GM23338 (cell line): ENCODE measurements at regions not wholly inside any gene's neighbourhood (a gene's known extent, or its start where the extent isn't known, plus 50 kb on each side); places are given as distances from the start of the nearest gene placed in this dataset.

Experiments used
- ATAC-seq: fragments of 200-7000 bp; cut with Tn5 transposase; 3 replicates; pipeline ENCODE4 v1.9.1; 2020
- DNase-seq: peaks from one replicate; pipeline ENCODE4 v3.0.0-alpha.2; 2015; ENCODE audit warnings: low spot score
- H2AFZ ChIP-seq: fragments of 200-600 bp; sonication (generic); 2 replicates; pipeline ENCODE4 v1.8.0; 2016; ENCODE audit warnings: antibody characterized with exemption, mild to moderate bottlenecking, moderate library complexity
- H3F3A ChIP-seq: fragments of 200-600 bp; sonication (generic); replicated peaks from 2 replicates; pipeline ENCODE4 v1.8.0; 2017; ENCODE audit warnings: antibody characterized with exemption, mixed run types, low read depth
- H3K27ac ChIP-seq: fragments of 200-600 bp; sonication (generic); 2 replicates; pipeline ENCODE4 v1.6.1; 2016; ENCODE audit warnings: low read depth
- H3K27me3 ChIP-seq: fragments of 200-600 bp; sonication (generic); 2 replicates; pipeline ENCODE4 v1.8.0; 2016; ENCODE audit warnings: mild to moderate bottlenecking, mixed run types, moderate library complexity; ENCODE audit not compliant: insufficient read depth
- H3K36me3 ChIP-seq: fragments of 200-600 bp; sonication (generic); 2 replicates; pipeline ENCODE4 v1.8.0; 2016; ENCODE audit warnings: mild to moderate bottlenecking; ENCODE audit not compliant: insufficient read depth
- H3K4me1 ChIP-seq: fragments of 200-600 bp; sonication (generic); 2 replicates; pipeline ENCODE4 v1.8.0; 2016; ENCODE audit warnings: mild to moderate bottlenecking, moderate library complexity; ENCODE audit not compliant: insufficient read depth
- H3K4me2 ChIP-seq: fragments of 200-600 bp; sonication (generic); 2 replicates; pipeline ENCODE4 v1.7.1; 2017; ENCODE audit warnings: mixed run types
- H3K4me3 ChIP-seq: fragments of 200-600 bp; sonication (generic); 2 replicates; pipeline ENCODE4 v1.6.1; 2016; ENCODE audit warnings: mixed run types
- H3K79me2 ChIP-seq: fragments of 200-600 bp; sonication (generic); replicated peaks from 2 replicates; pipeline ENCODE4 v1.8.0; 2017; ENCODE audit warnings: mild to moderate bottlenecking; ENCODE audit not compliant: insufficient read depth
- H3K9me2 ChIP-seq: fragments of 200-600 bp; sonication (generic); 2 replicates; pipeline ENCODE4 v1.8.0; 2017; ENCODE audit not compliant: insufficient read depth
- H4K20me1 ChIP-seq: fragments of 200-600 bp; sonication (generic); replicated peaks from 2 replicates; pipeline ENCODE4 v1.8.0; 2017; ENCODE audit warnings: mild to moderate bottlenecking; ENCODE audit not compliant: insufficient read depth
- H3K27ac Mint-ChIP-seq: 2 replicates; pipeline ENCODE4 v1.8.0; 2020; ENCODE audit warnings: inconsistent platforms, mild to moderate bottlenecking, moderate library complexity, mixed read lengths
- H3K27me3 Mint-ChIP-seq: 3 replicates; pipeline ENCODE4 v1.8.0; 2022; ENCODE audit warnings: low read depth, mild to moderate bottlenecking, moderate library complexity, mixed read lengths, inconsistent platforms; ENCODE audit not compliant: insufficient read depth, poor library complexity
- H3K36me3 Mint-ChIP-seq: 3 replicates; pipeline ENCODE4 v1.8.0; 2021; ENCODE audit warnings: low read depth, mild to moderate bottlenecking, inconsistent platforms, moderate library complexity, mixed read lengths
- H3K4me1 Mint-ChIP-seq: 3 replicates; pipeline ENCODE4 v1.8.0; 2020; ENCODE audit warnings: mild to moderate bottlenecking, inconsistent platforms, mixed read lengths
- H3K4me3 Mint-ChIP-seq: 3 replicates; pipeline ENCODE4 v1.8.0; 2021; ENCODE audit warnings: moderate library complexity, mild to moderate bottlenecking, inconsistent platforms, mixed read lengths
- H3K9me3 Mint-ChIP-seq: 3 replicates; pipeline ENCODE4 v1.8.0; 2020; ENCODE audit warnings: moderate library complexity, mild to moderate bottlenecking, inconsistent platforms, mixed read lengths
- CREB1 ChIP-seq: fragments of 250-450 bp; sonication (Bioruptor Pico); IDR thresholded peaks from 2 replicates; pipeline ENCODE4 v1.5.0; 2020; ENCODE audit warnings: low read depth, mild to moderate bottlenecking, moderate library complexity
- ETS1 ChIP-seq: IDR thresholded peaks from 2 replicates; pipeline ENCODE4 v1.6.1; 2016; ENCODE audit warnings: antibody characterized with exemption
- EZH2phosphoT487 ChIP-seq: fragments of 200-600 bp; sonication (generic); IDR thresholded peaks from one replicate; pipeline ENCODE4 v1.8.1; 2018; ENCODE audit warnings: antibody characterized with exemption; ENCODE audit not compliant: unreplicated experiment
- NANOG ChIP-seq: IDR thresholded peaks from 2 replicates; pipeline ENCODE4 v1.6.1; 2016; ENCODE audit warnings: antibody characterized with exemption, borderline replicate concordance
- POLR2AphosphoS5 ChIP-seq: IDR thresholded peaks from 2 replicates; pipeline ENCODE4 v1.6.1; 2016; ENCODE audit warnings: antibody characterized with exemption, low read depth
- STAT1 ChIP-seq: IDR thresholded peaks from one replicate; pipeline ENCODE4 v1.6.1; 2016; ENCODE audit warnings: antibody characterized with exemption; ENCODE audit not compliant: unreplicated experiment
- ZNF462 ChIP-seq: fragments of 250-450 bp; sonication (Bioruptor Pico); IDR thresholded peaks from 2 replicates; pipeline ENCODE4 v1.5.0; 2020; ENCODE audit warnings: mild to moderate bottlenecking, moderate library complexity

GRCh38 chr10:61188101-61188500, 244.1 kb upstream of the RHOBTB1 start (continued):
- TF ChIP-seq ZNF462 (CRISPR knock-in tag) (no peak), NANOG (no peak), CREB1 (CRISPR knock-in tag) (no peak), ETS1 (no peak), EZH2phosphoT487 (no peak)

GRCh38 chr10:61187601-61188000, 243.6 kb upstream of the RHOBTB1 start:
- no peak overlapping the region for H3K4me3 ChIP-seq
- no peaks in the 10 kb centered on the region for H3F3A ChIP-seq
- Mint-ChIP-seq H3K27me3 (no peaks in the 10 kb centered on the region), H3K4me3 (no peak overlapping the region), H3K36me3 (peaks cover 3% of the 10 kb centered on the region; the same call in 1 of the 3 replicates), H3K4me1 (no peaks in the 10 kb centered on the region; the same call in 2 of the 3 replicates), H3K27ac (no peak overlapping the region), H3K9me3 (peaks cover 11% of the 10 kb centered on the region)
- H4K20me1 ChIP-seq = no peaks in the 10 kb centered on the region
- ATAC-seq = no peak
- no peaks in the 10 kb centered on the region for H3K36me3 ChIP-seq
- H3K27ac ChIP-seq = no peak overlapping the region
- H3K79me2 ChIP-seq = no peaks in the 10 kb centered on the region
- no peak overlapping the region for H3K4me2 ChIP-seq
- no peaks in the 10 kb centered on the region for H3K4me1 ChIP-seq
- DNase-seq = no peak
- no peak overlapping the region for H2AFZ ChIP-seq
- no peaks in the 10 kb centered on the region for H3K9me2 ChIP-seq
- H3K27me3 ChIP-seq = no peaks in the 10 kb centered on the region
- TF ChIP-seq POLR2AphosphoS5 (no peak), CREB1 (CRISPR knock-in tag) (no peak), ZNF462 (CRISPR knock-in tag) (no peak), STAT1 (no peak)
